Jurkat, Clone E6-1 (cell line): ENCODE measurements at regions not wholly inside any gene's neighbourhood (a gene's known extent, or its start where the extent isn't known, plus 50 kb on each side); places are given as distances from the start of the nearest gene placed in this dataset.
"Not testable (repeated sequence)": the region's sequence is repeated elsewhere in the genome, so short reads cannot be mapped to it uniquely, and the experiment has no call there.

ENCODE experiments used
- DNase-seq: peaks from one replicate; pipeline ENCODE4 v3.0.0-alpha.2; 2011; ENCODE audit warnings: low read depth, low spot score
- H3K4me3 ChIP-seq: 2 replicates; pipeline ENCODE4 v1.5.1; 2011; ENCODE audit warnings: mild to moderate bottlenecking, low read length, control low read depth, moderate library complexity

DNA sequence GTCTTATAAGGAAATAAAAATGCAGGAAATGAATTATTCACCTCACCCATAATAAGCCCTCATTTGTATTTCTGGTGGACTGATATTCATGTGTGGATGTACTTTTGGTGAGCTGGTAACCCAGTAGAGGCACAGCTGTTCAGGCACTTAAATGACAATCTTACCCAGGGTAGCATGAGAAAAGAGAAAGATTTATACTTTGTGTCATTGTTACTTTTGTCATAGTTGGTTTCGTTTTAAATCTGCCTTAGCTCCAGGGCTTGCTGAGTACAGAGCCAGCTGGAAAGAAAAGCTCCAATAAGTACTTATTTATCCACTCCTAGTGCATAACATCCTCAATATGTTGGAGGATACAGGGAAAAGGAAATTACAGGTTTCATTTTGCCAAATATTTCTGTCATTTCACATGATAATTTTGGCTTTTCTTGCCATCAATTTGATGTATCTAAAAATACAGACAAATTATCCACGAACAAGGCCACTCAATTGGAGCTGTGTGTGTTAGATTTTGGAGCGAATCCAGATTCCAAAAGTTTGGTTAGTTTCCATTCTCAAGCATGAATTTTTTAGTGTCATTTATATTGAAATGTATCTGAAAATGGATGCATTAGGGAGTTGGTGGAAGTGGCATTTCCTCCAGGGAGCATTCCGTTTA, 1276.1 kb upstream of the FAM98A start:
- DNase-seq: no peak
- no peak overlapping the region for H3K4me3 ChIP-seq

- no peak for DNase-seq
- no peak overlapping the region for H3K4me3 ChIP-seq
Observed at GRCh38 chr2:34853646-34854045, 1254.5 kb upstream of the FAM98A start.

GRCh38 chr2:34851804-34852203, 1252.7 kb upstream of the FAM98A start:
- H3K4me3 ChIP-seq: no peak overlapping the region
- DNase-seq: no peak

DNA sequence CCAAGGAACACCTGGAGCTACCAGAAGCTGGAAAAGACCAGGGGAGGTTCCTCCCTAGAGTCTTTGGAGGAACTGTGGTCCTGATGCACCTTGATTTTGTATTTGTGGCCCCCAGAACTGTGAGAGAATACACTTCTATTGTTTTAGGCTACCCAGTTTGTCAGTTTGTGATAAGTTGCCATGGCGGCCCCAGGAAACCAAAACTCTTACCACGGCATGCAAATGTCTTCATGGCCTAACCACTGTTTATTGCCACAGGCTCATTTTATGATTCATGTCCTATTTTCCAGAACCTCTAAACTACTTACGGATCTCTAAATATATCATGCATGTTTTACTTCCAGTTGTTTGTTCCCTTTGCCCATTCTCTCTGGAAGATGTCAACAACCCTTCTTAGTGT, 1250.7 kb upstream of the FAM98A start:
- no peak overlapping the region for H3K4me3 ChIP-seq
- no peak for DNase-seq

GRCh38 chr2:34848691-34849090, 1249.6 kb upstream of the FAM98A start:
- DNase-seq: no peak
- no peak overlapping the region for H3K4me3 ChIP-seq

GRCh38 chr2:34848132-34848531, 1249.0 kb upstream of the FAM98A start:
- DNase-seq: no peak
- no peak overlapping the region for H3K4me3 ChIP-seq

DNA sequence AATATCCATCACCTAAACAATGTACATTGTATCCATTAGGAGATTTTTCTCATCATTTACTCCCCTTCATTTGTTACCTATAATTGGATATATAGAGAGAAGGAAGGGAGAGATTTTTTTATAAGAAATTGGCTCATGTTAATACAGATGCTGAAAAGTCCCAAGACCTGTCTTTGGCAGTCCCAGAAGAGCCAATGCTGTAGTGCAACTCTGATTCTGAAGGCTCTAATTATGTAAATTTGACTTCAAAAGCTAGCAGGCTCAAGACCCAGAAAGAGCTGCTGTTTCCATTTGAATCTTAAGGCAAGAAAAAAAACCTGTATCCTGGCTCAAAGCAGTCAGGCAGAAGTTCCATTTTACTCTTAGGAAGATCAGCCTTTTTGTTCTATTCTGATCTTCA, 1245.5 kb upstream of the FAM98A start:
- no peak overlapping the region for H3K4me3 ChIP-seq
- no peak for DNase-seq

DNA sequence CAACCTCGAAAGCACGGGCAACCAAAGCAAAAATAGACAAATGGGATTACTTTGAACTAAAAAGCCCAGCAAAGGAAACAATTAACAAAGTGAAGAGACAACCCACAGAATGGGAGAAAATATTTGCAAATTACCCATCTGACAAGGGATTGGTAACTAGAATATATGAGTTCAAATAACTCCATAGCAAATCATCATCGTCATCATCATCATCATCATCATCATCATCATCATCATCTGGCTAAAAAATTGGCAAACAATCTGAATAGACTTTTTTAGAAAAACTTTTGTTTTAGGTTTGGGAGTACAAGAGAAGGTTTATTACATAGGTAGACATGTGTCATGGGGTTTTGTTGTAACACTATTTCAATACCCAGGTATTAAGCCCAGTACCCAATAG, 1239.3 kb upstream of the FAM98A start:
- no peak for DNase-seq
- no peak overlapping the region for H3K4me3 ChIP-seq

DNA sequence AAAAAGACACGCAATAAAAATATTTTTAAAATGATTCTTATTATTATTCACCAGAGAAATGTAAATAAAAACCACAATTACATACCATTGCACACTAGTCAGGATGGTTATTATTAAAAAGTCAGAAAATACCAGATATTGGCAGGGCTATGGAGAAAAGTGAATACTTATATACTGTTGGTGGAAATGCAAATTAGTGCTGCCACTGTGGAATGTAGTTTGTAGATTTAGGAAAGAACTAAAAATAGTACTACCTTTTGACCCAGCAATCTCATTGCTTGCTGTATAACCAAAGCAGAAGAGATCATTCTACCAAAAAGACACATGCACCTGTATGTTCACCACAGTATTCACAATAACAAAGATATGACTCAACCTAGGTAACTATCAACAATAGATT, 1237.3 kb upstream of the FAM98A start:
- no peak for DNase-seq
- H3K4me3 ChIP-seq: no peak overlapping the region

GRCh38 chr2:34831096-34831495, 1232.0 kb upstream of the FAM98A start:
- DNase-seq: no peak
- H3K4me3 ChIP-seq: no peak overlapping the region

- no peak for DNase-seq
- no peak overlapping the region for H3K4me3 ChIP-seq
Observed at GRCh38 chr2:34828481-34828880, 1229.4 kb upstream of the FAM98A start.

- no peak overlapping the region for H3K4me3 ChIP-seq
- DNase-seq: no peak
Observed at GRCh38 chr2:34827398-34827797, 1228.3 kb upstream of the FAM98A start.

DNA sequence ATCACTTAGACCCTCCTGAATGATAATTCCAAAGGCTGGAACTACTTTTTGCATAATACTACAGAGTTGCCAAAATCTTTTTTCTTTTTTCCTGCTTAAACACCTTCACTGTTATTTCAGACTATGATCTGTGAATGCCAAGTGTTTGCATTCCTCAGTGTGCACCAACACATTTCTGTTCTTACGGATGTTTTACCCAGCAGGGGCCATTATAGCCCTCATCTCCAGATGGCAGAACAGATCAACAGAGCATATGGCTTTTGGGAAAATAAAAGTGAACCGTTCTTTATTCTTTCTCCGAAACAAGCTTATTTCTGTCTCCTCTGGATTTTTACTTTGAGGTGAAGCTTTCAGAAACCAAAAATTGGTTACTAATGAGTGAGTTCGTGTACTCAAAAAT, 1226.6 kb upstream of the FAM98A start:
- DNase-seq: no peak
- no peak overlapping the region for H3K4me3 ChIP-seq

DNA sequence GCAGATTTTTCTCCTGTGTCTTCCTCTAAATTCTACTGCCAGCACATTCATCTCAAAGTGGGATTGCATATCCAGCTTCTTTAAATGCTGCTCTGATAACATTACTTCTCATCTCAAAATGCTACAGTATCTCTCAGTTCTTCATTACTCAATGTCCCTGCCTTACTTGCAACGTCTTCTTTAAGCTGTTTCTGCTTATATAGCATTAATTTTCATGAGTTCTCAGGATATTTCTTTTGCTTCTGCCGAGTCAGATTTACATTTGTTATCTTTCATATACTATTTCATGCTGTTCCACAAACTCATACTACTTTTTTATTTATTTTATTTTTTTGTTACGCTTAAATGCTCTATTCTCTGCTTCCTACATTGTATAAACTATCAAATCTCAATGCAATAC, 1223.5 kb upstream of the FAM98A start:
- H3K4me3 ChIP-seq: no peak overlapping the region
- no peak for DNase-seq

GRCh38 chr2:34815052-34815741, 1216.1 kb upstream of the FAM98A start:
- no peak overlapping the region for H3K4me3 ChIP-seq
- no peak for DNase-seq

DNA sequence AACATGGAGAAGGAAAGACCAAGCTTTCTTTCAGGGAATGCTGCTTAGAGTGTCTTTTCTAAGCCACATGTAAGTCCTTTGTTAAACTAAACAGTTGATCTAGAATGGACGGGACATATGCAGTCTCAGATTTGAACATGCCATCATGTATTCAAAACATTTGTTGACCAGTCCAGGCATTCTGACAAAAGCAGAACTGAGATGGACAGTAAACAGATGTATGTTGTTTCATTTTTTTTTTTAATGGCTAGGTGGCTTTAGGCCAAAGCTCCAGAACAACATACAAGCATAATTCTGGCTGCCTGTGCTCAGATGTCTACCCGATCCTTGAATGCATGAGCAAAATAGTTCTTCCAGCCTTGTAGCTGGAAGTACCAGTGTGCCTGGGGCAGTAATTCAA, 1211.4 kb upstream of the FAM98A start:
- DNase-seq: no peak

GRCh38 chr2:34808426-34808825, 1209.3 kb upstream of the FAM98A start:
- no peak for DNase-seq

More for the DNA sequence above, 1211.4 kb upstream of the FAM98A start:
- H3K4me3 ChIP-seq: no peak overlapping the region

GRCh38 chr2:34806891-34807290, 1207.8 kb upstream of the FAM98A start:
- DNase-seq: no peak

More at GRCh38 chr2:34808426-34808825, 1209.3 kb upstream of the FAM98A start:
- H3K4me3 ChIP-seq: no peak overlapping the region

DNA sequence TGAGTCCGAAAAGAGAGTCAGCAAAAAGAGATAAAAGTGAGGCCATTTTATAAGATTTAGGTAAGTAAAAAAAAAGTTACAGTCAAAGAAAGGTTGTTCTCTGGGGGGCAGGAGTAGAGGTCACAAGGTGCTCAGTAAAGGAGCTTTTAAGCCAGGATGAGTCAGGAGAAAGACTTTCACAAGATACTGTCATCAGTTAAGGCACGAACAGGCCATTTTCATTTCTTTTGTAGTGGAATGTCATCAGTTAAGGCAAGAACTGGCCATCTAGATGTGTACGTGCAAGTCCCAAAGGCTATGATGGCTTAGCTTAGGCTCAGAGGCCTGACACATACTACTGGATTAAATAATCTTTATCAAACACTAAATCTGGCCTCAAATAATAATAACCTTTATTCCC, 1207.3 kb upstream of the FAM98A start:
- DNase-seq: no peak
- no peak overlapping the region for H3K4me3 ChIP-seq

More at GRCh38 chr2:34806891-34807290, 1207.8 kb upstream of the FAM98A start:
- H3K4me3 ChIP-seq: no peak overlapping the region

DNA sequence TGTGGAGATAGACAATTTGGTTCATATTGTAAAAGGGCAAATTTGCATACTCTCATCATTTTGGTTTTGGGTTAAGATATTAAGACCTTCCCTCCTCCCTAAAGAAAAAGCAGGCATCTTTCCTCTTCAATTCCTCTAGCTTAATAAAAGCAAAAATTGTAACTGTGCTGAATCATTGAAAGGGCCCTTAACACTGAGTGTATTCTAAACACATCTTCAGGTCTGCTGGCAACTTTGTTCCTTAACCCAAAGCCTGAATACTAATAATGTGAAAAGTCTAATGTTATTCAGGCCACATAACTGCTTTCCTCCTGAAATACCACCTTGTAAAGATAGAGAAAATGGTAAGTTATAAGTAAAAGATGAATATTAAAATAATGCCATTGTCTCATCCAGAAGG, 1200.5 kb upstream of the FAM98A start:
- no peak for DNase-seq
- no peak overlapping the region for H3K4me3 ChIP-seq

DNA sequence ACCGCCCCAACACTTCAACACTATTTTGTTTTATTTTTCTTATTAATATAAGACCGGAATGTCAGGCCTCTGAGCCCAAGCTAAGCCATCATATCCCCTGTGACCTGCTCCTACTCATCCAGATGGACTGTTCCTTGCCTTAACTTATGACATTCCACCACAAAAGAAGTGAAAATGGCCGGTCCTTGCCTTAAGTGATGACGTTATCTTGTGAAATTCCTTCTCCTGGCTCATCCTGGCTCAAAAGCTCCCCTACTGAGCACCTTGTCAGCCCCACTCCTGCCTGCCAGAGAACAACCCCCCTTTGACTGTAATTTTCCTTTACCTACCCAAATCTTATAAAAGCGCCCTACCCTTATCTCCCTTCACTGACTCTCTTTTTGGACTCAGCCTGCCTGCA, 1196.5 kb upstream of the FAM98A start:
- not testable (repeated sequence) for DNase-seq, H3K4me3 ChIP-seq
